ENCODE measurements at regions not wholly inside any gene's neighbourhood (a gene's known extent, or its start where the extent isn't known, plus 50 kb on each side); places are given as distances from the start of the nearest gene placed in this dataset.
"Not testable (repeated sequence)": the region's sequence is repeated elsewhere in the genome, so short reads cannot be mapped to it uniquely, and the experiment has no call there.

- no peak overlapping the region for H3K4me3 Mint-ChIP-seq
- H3K27me3 Mint-ChIP-seq = no peaks in the 10 kb centered on the region
- peaks cover 0 to 3% (median 0%) of the 10 kb centered on the region in 7 donors for H3K9me3 Mint-ChIP-seq
- H3K27me3 ChIP-seq (ENCODE audit: control insufficient read depth, insufficient read depth, low read length) = no peaks in the 10 kb centered on the region
- H3K4me1 ChIP-seq (ENCODE audit: control insufficient read depth, insufficient read depth, low read length, poor library complexity, severe bottlenecking) = no peaks in the 10 kb centered on the region
- H3K36me3 ChIP-seq (ENCODE audit: control insufficient read depth, insufficient read depth, low read length) = no peaks in the 10 kb centered on the region
- H3K4me3 ChIP-seq (ENCODE audit: low read depth, low read length) = no peak overlapping the region
- ATAC-seq (ENCODE audit: low read depth in 2 of 2) = no peak
- no peak for DNase-seq
- H3K27ac Mint-ChIP-seq = no peak overlapping the region
- H3K36me3 Mint-ChIP-seq = no peaks in the 10 kb centered on the region
- no peaks in the 10 kb centered on the region for H3K9me3 ChIP-seq (ENCODE audit: control insufficient read depth in 2 of 2, low read length in 2 of 2)
- no peak overlapping the region for H3K27ac ChIP-seq (ENCODE audit: insufficient read depth, low read length, poor library complexity, severe bottlenecking)
- no peaks in the 10 kb centered on the region for H3K4me1 Mint-ChIP-seq
Measured at GRCh38 chr10:64113792-64114191, 592.6 kb downstream of the REEP3 start.

GRCh38 chr10:64115471-64115870, 594.3 kb downstream of the REEP3 start:
- no peak overlapping the region for H3K4me3 Mint-ChIP-seq
- ATAC-seq (ENCODE audit: low read depth in 2 of 2) (no peak), DNase-seq (no peak)
- Histone ChIP-seq H3K4me3 (ENCODE audit: low read depth, low read length) (no peak overlapping the region), H3K9me3 (ENCODE audit: control insufficient read depth in 2 of 2, low read length in 2 of 2) (no peaks in the 10 kb centered on the region), H3K27me3 (ENCODE audit: control insufficient read depth, insufficient read depth, low read length) (no peaks in the 10 kb centered on the region), H3K36me3 (ENCODE audit: control insufficient read depth, insufficient read depth, low read length) (no peaks in the 10 kb centered on the region), H3K27ac (ENCODE audit: insufficient read depth, low read length, poor library complexity, severe bottlenecking) (no peak overlapping the region), H3K4me1 (ENCODE audit: control insufficient read depth, insufficient read depth, low read length, poor library complexity, severe bottlenecking) (no peaks in the 10 kb centered on the region)
- no peaks in the 10 kb centered on the region for H3K36me3 Mint-ChIP-seq
- H3K9me3 Mint-ChIP-seq = peaks cover 0 to 3% (median 0%) of the 10 kb centered on the region in 7 donors
- no peak overlapping the region for H3K27ac Mint-ChIP-seq
- H3K27me3 Mint-ChIP-seq = peaks cover 5% of the 10 kb centered on the region
- no peaks in the 10 kb centered on the region for H3K4me1 Mint-ChIP-seq

GRCh38 chr10:64115908-64116643, 594.9 kb downstream of the REEP3 start:
- no peaks in the 10 kb centered on the region for H3K9me3 ChIP-seq (ENCODE audit: control insufficient read depth in 2 of 2, low read length in 2 of 2)
- Mint-ChIP-seq H3K27me3 (peaks cover 5% of the 10 kb centered on the region), H3K27ac (no peak overlapping the region), H3K4me3 (no peak overlapping the region), H3K4me1 (no peaks in the 10 kb centered on the region), H3K9me3 (peaks cover 0 to 2% (median 0%) of the 10 kb centered on the region in 7 donors), H3K36me3 (no peaks in the 10 kb centered on the region)
- no peaks in the 10 kb centered on the region for H3K27me3 ChIP-seq (ENCODE audit: control insufficient read depth, insufficient read depth, low read length)
- no peak for ATAC-seq (ENCODE audit: low read depth in 2 of 2)
- no peak overlapping the region for H3K27ac ChIP-seq (ENCODE audit: insufficient read depth, low read length, poor library complexity, severe bottlenecking)
- H3K4me3 ChIP-seq (ENCODE audit: low read depth, low read length) = no peak overlapping the region
- no peaks in the 10 kb centered on the region for H3K4me1 ChIP-seq (ENCODE audit: control insufficient read depth, insufficient read depth, low read length, poor library complexity, severe bottlenecking)
- DNase-seq = no peak
- no peaks in the 10 kb centered on the region for H3K36me3 ChIP-seq (ENCODE audit: control insufficient read depth, insufficient read depth, low read length)

GRCh38 chr10:64116707-64117106, 595.5 kb downstream of the REEP3 start:
- DNase-seq (no peak), ATAC-seq (ENCODE audit: low read depth in 2 of 2) (no peak)
- no peaks in the 10 kb centered on the region for H3K4me1 ChIP-seq (ENCODE audit: control insufficient read depth, insufficient read depth, low read length, poor library complexity, severe bottlenecking)
- Mint-ChIP-seq H3K27ac (no peak overlapping the region), H3K4me1 (no peaks in the 10 kb centered on the region), H3K27me3 (peaks cover 5% of the 10 kb centered on the region), H3K4me3 (no peak overlapping the region), H3K9me3 (peaks cover 0 to 2% (median 0%) of the 10 kb centered on the region in 7 donors), H3K36me3 (no peaks in the 10 kb centered on the region)
- no peaks in the 10 kb centered on the region for H3K27me3 ChIP-seq (ENCODE audit: control insufficient read depth, insufficient read depth, low read length)
- no peaks in the 10 kb centered on the region for H3K36me3 ChIP-seq (ENCODE audit: control insufficient read depth, insufficient read depth, low read length)
- no peaks in the 10 kb centered on the region for H3K9me3 ChIP-seq (ENCODE audit: control insufficient read depth in 2 of 2, low read length in 2 of 2)
- no peak overlapping the region for H3K27ac ChIP-seq (ENCODE audit: insufficient read depth, low read length, poor library complexity, severe bottlenecking)
- no peak overlapping the region for H3K4me3 ChIP-seq (ENCODE audit: low read depth, low read length)

GRCh38 chr10:64118736-64119135, 597.5 kb downstream of the REEP3 start:
- Mint-ChIP-seq H3K27me3 (peaks cover 5% of the 10 kb centered on the region), H3K36me3 (no peaks in the 10 kb centered on the region), H3K27ac (no peak overlapping the region), H3K9me3 (peaks cover 0 to 4% (median 0%) of the 10 kb centered on the region in 7 donors), H3K4me1 (no peaks in the 10 kb centered on the region), H3K4me3 (no peak overlapping the region)
- no peak for ATAC-seq (ENCODE audit: low read depth in 2 of 2)
- H3K27me3 ChIP-seq (ENCODE audit: control insufficient read depth, insufficient read depth, low read length) = no peaks in the 10 kb centered on the region
- no peaks in the 10 kb centered on the region for H3K36me3 ChIP-seq (ENCODE audit: control insufficient read depth, insufficient read depth, low read length)
- H3K4me1 ChIP-seq (ENCODE audit: control insufficient read depth, insufficient read depth, low read length, poor library complexity, severe bottlenecking) = no peaks in the 10 kb centered on the region
- H3K27ac ChIP-seq (ENCODE audit: insufficient read depth, low read length, poor library complexity, severe bottlenecking) = no peak overlapping the region
- H3K9me3 ChIP-seq (ENCODE audit: control insufficient read depth in 2 of 2, low read length in 2 of 2) = no peaks in the 10 kb centered on the region
- DNase-seq = no peak
- H3K4me3 ChIP-seq (ENCODE audit: low read depth, low read length) = no peak overlapping the region

GRCh38 chr10:64120301-64120980, 599.2 kb downstream of the REEP3 start:
- H3K4me1 Mint-ChIP-seq; H3K27me3 ChIP-seq (ENCODE audit: control insufficient read depth, insufficient read depth, low read length); H3K36me3 ChIP-seq (ENCODE audit: control insufficient read depth, insufficient read depth, low read length); H3K27ac ChIP-seq (ENCODE audit: insufficient read depth, low read length, poor library complexity, severe bottlenecking); H3K27ac Mint-ChIP-seq; H3K9me3 ChIP-seq (ENCODE audit: control insufficient read depth in 2 of 2, low read length in 2 of 2); H3K9me3 Mint-ChIP-seq; ATAC-seq (ENCODE audit: low read depth in 2 of 2); H3K4me3 Mint-ChIP-seq; H3K4me1 ChIP-seq (ENCODE audit: control insufficient read depth, insufficient read depth, low read length, poor library complexity, severe bottlenecking); H3K4me3 ChIP-seq (ENCODE audit: low read depth, low read length); H3K36me3 Mint-ChIP-seq; H3K27me3 Mint-ChIP-seq; DNase-seq: not testable (repeated sequence)

GRCh38 chr10:64130152-64130551, 609.0 kb downstream of the REEP3 start:
- Mint-ChIP-seq H3K9me3 (peaks cover 0 to 10% (median 0%) of the 10 kb centered on the region in 7 donors), H3K27ac (no peak overlapping the region), H3K4me3 (no peak overlapping the region), H3K4me1 (no peaks in the 10 kb centered on the region), H3K36me3 (no peaks in the 10 kb centered on the region), H3K27me3 (no peaks in the 10 kb centered on the region)
- no peak overlapping the region for H3K27ac ChIP-seq (ENCODE audit: insufficient read depth, low read length, poor library complexity, severe bottlenecking)
- no peaks in the 10 kb centered on the region for H3K4me1 ChIP-seq (ENCODE audit: control insufficient read depth, insufficient read depth, low read length, poor library complexity, severe bottlenecking)
- DNase-seq = no peak
- no peak overlapping the region for H3K4me3 ChIP-seq (ENCODE audit: low read depth, low read length)
- no peak for ATAC-seq (ENCODE audit: low read depth in 2 of 2)
- no peaks in the 10 kb centered on the region for H3K9me3 ChIP-seq (ENCODE audit: control insufficient read depth in 2 of 2, low read length in 2 of 2)
- no peaks in the 10 kb centered on the region for H3K36me3 ChIP-seq (ENCODE audit: control insufficient read depth, insufficient read depth, low read length)
- H3K27me3 ChIP-seq (ENCODE audit: control insufficient read depth, insufficient read depth, low read length) = no peaks in the 10 kb centered on the region

GRCh38 chr10:64134676-64135075, 613.5 kb downstream of the REEP3 start:
- no peaks in the 10 kb centered on the region for H3K4me1 ChIP-seq (ENCODE audit: control insufficient read depth, insufficient read depth, low read length, poor library complexity, severe bottlenecking)
- H3K27ac Mint-ChIP-seq = no peak overlapping the region
- no peaks in the 10 kb centered on the region for H3K4me1 Mint-ChIP-seq
- H3K4me3 Mint-ChIP-seq = no peak overlapping the region
- H3K27me3 Mint-ChIP-seq = no peaks in the 10 kb centered on the region
- no peaks in the 10 kb centered on the region for H3K9me3 ChIP-seq (ENCODE audit: control insufficient read depth in 2 of 2, low read length in 2 of 2)
- no peaks in the 10 kb centered on the region for H3K27me3 ChIP-seq (ENCODE audit: control insufficient read depth, insufficient read depth, low read length)
- no peaks in the 10 kb centered on the region for H3K36me3 ChIP-seq (ENCODE audit: control insufficient read depth, insufficient read depth, low read length)
- no peaks in the 10 kb centered on the region for H3K36me3 Mint-ChIP-seq
- ATAC-seq (ENCODE audit: low read depth in 2 of 2) = no peak
- H3K27ac ChIP-seq (ENCODE audit: insufficient read depth, low read length, poor library complexity, severe bottlenecking) = no peak overlapping the region
- peaks cover 0 to 5% (median 0%) of the 10 kb centered on the region in 7 donors for H3K9me3 Mint-ChIP-seq
- DNase-seq = no peak
- no peak overlapping the region for H3K4me3 ChIP-seq (ENCODE audit: low read depth, low read length)
